SK-N-SH (cell line): ENCODE measurements at regions not wholly inside any gene's neighbourhood (a gene's known extent, or its start where the extent isn't known, plus 50 kb on each side); places are given as distances from the start of the nearest gene placed in this dataset.

Experiments used
- CTCF ChIA-PET: fragments of 300-600, 350-600 bp; formaldehyde crosslinking; extraction: SDS; loops from one replicate; lab custom pipeline; 2021; lab: Yijun Ruan, JAX
- POLR2A ChIA-PET: fragments of 350-600 bp; sonication (Branson Sonifier 250); formaldehyde crosslinking; extraction: SDS; loops from one replicate; lab custom pipeline; 2020; ENCODE audit warnings: antibody characterized with exemption, inconsistent platforms; lab: Yijun Ruan, JAX
- DNase-seq: peaks from one replicate; pipeline ENCODE4 v3.0.0; 2012
- H2AFZ ChIP-seq: fragments of 200-600 bp; sonication (generic); 2 replicates; pipeline ENCODE4 v1.8.1; 2016; ENCODE audit warnings: antibody characterized with exemption, mild to moderate bottlenecking, low read depth
- H3F3A ChIP-seq: fragments of 200-600 bp; sonication (generic); replicated peaks from 2 replicates; pipeline ENCODE3; 2016; ENCODE audit warnings: antibody characterized with exemption, mild to moderate bottlenecking; ENCODE audit not compliant: insufficient read depth
- H3K27ac ChIP-seq, 2 experiments: fragments of 200-500 bp in 1 of 2; fragments of 200-600 bp in 1 of 2; sonication (Bioruptor generic) in 1 of 2; sonication (generic), shearing (Covaris generic) in 1 of 2; 2 replicates each; pipeline versions ENCODE4 v1.5.1 to v1.6.1; 2014 to 2016; ENCODE audit warnings: low read depth in 2 of 2, inconsistent platforms in 1 of 2, low read length in 1 of 2, mild to moderate bottlenecking in 1 of 2, mixed read lengths in 1 of 2
- H3K27me3 ChIP-seq: fragments of 200-600 bp; sonication (generic), shearing (Covaris generic); 2 replicates; pipeline ENCODE4 v1.6.1; 2016; ENCODE audit warnings: mixed run types; ENCODE audit not compliant: insufficient read depth
- H3K36me3 ChIP-seq, 2 experiments: fragments of 200-500 bp in 1 of 2; fragments of 200-600 bp in 1 of 2; sonication (Bioruptor generic) in 1 of 2; sonication (generic) in 1 of 2; replicated peaks in 1 of 2; 2 replicates each; pipeline versions ENCODE3 to v1.5.1; 2014 to 2016; ENCODE audit warnings: low read length in 1 of 2, mild to moderate bottlenecking in 1 of 2; ENCODE audit not compliant: insufficient read depth in 2 of 2, control insufficient read depth in 1 of 2
- H3K4me1 ChIP-seq, 2 experiments: fragments of 200-500 bp in 1 of 2; fragments of 200-600 bp in 1 of 2; sonication (Bioruptor generic) in 1 of 2; sonication (generic), shearing (Covaris generic) in 1 of 2; 2 replicates each; pipeline versions ENCODE4 v1.5.1 to v1.6.1; 2014 to 2016; ENCODE audit warnings: low read depth in 1 of 2, low read length in 1 of 2, mixed run types in 1 of 2; ENCODE audit not compliant: insufficient read depth in 2 of 2, control insufficient read depth in 1 of 2
- H3K4me2 ChIP-seq: fragments of 200-600 bp; sonication (generic), shearing (Covaris generic); 2 replicates; pipeline ENCODE4 v1.6.1; 2017; ENCODE audit warnings: mixed run types
- H3K4me3 ChIP-seq, 2 experiments: fragments of 200-500 bp in 1 of 2; fragments of 200-600 bp in 1 of 2; sonication (Bioruptor generic) in 1 of 2; sonication (generic), shearing (Covaris generic) in 1 of 2; 2 replicates each; pipeline versions ENCODE4 v1.5.1 to v1.8.1; 2014 to 2016; ENCODE audit warnings: low read depth in 2 of 2, inconsistent platforms in 1 of 2, low read length in 1 of 2, mild to moderate bottlenecking in 1 of 2, mixed read lengths in 1 of 2, moderate library complexity in 1 of 2
- H3K79me2 ChIP-seq: fragments of 200-600 bp; sonication (generic); 2 replicates; pipeline ENCODE4 v1.8.1; 2017; ENCODE audit warnings: mild to moderate bottlenecking; ENCODE audit not compliant: insufficient read depth
- H3K9ac ChIP-seq: fragments of 200-600 bp; sonication (generic); 2 replicates; pipeline ENCODE4 v1.6.1; 2017; ENCODE audit warnings: mixed run types
- H3K9me2 ChIP-seq: fragments of 200-600 bp; sonication (generic); 2 replicates; pipeline ENCODE4 v1.6.1; 2017; ENCODE audit warnings: mixed run types
- H3K9me3 ChIP-seq: fragments of 200-600 bp; sonication (generic); 2 replicates; pipeline ENCODE4 v1.6.1; 2017; ENCODE audit warnings: mixed run types, mild to moderate bottlenecking, moderate library complexity
- H4K20me1 ChIP-seq: fragments of 200-600 bp; sonication (generic); 2 replicates; pipeline ENCODE4 v1.6.1; 2017; ENCODE audit warnings: mild to moderate bottlenecking, mixed run types; ENCODE audit not compliant: insufficient read depth
- CHD2 ChIP-seq: fragments of 150-350 bp; IDR thresholded peaks from 2 replicates; pipeline ENCODE4 v1.6.1; 2018; ENCODE audit warnings: low read length; ENCODE audit not compliant: partially characterized antibody
- EZH2phosphoT487 ChIP-seq: fragments of 200-600 bp; sonication (generic); IDR thresholded peaks from 2 replicates; pipeline ENCODE4 v1.6.1; 2017; ENCODE audit warnings: low read depth, mixed run types, mild to moderate bottlenecking, antibody characterized with exemption, moderate library complexity, borderline replicate concordance
- FOSL2 ChIP-seq: IDR thresholded peaks from 2 replicates; pipeline ENCODE4 v1.4.0; 2012; ENCODE audit warnings: low read depth, mild to moderate bottlenecking, moderate library complexity, borderline replicate concordance
- FOXJ3 ChIP-seq: sonication (generic); formaldehyde crosslinking; IDR thresholded peaks from 2 replicates; pipeline ENCODE4 v1.5.1; 2020; ENCODE audit warnings: mild to moderate bottlenecking, missing genetic modification reagents
- GABPA ChIP-seq: IDR thresholded peaks from 2 replicates; pipeline ENCODE4 v1.4.0; 2012; ENCODE audit warnings: low read depth, mild to moderate bottlenecking
- GATA2 ChIP-seq: sonication (generic); formaldehyde crosslinking; IDR thresholded peaks from 2 replicates; pipeline ENCODE4 v1.5.0; 2020; ENCODE audit warnings: mild to moderate bottlenecking, missing genetic modification reagents
- JUND ChIP-seq: IDR thresholded peaks from 2 replicates; pipeline ENCODE4 v1.4.0; 2012
- RAD21 ChIP-seq: IDR thresholded peaks from 2 replicates; pipeline ENCODE4 v1.6.1; 2012; ENCODE audit warnings: mild to moderate bottlenecking, low read length
- RCOR1 ChIP-seq: fragments of 150-350 bp; IDR thresholded peaks from 2 replicates; pipeline ENCODE4 v1.6.1; 2017; ENCODE audit warnings: antibody characterized with exemption, low read length
- RFX5 ChIP-seq: IDR thresholded peaks from 2 replicates; pipeline ENCODE4 v1.6.1; 2012; ENCODE audit warnings: mild to moderate bottlenecking, improper control_type of control experiment, low read length
- SIN3A ChIP-seq: IDR thresholded peaks from 2 replicates; pipeline ENCODE4 v1.6.1; 2012; ENCODE audit warnings: low read depth, mild to moderate bottlenecking, low read length, moderate library complexity, borderline replicate concordance
- SMC3 ChIP-seq: IDR thresholded peaks from 2 replicates; pipeline ENCODE4 v1.6.1; 2012; ENCODE audit warnings: low read depth, low read length, improper control_type of control experiment
- TEAD4 ChIP-seq: IDR thresholded peaks from 2 replicates; pipeline ENCODE4 v1.4.0; 2012; ENCODE audit warnings: mild to moderate bottlenecking, borderline replicate concordance; ENCODE audit not compliant: insufficient read depth
- WGBS: methylation state at CpG from one replicate; pipeline ENCODE4 v1.1.6; 2017; ENCODE audit warnings: low lambda C conversion rate; 5-methylcytosine and 5-hydroxymethylcytosine counted together
- TF ChIP-seq, protein P1 (sequence below): fragments of 150-350 bp; IDR thresholded peaks from 2 replicates; pipeline ENCODE4 v1.6.1; 2016; ENCODE audit warnings: mild to moderate bottlenecking, low read depth, low read length
- TF ChIP-seq, protein P2 (sequence below): IDR thresholded peaks from 2 replicates; pipeline ENCODE4 v1.4.0; 2012; ENCODE audit warnings: low read depth, borderline replicate concordance
- TF ChIP-seq, protein P3 (sequence below): fragments of 200-600 bp; sonication (generic); IDR thresholded peaks from 2 replicates; pipeline ENCODE4 v1.6.1; 2017; ENCODE audit warnings: antibody characterized with exemption, mild to moderate bottlenecking, moderate library complexity
- TF ChIP-seq, protein P4 (sequence below): IDR thresholded peaks from 2 replicates; pipeline ENCODE4; 2012

DNA sequence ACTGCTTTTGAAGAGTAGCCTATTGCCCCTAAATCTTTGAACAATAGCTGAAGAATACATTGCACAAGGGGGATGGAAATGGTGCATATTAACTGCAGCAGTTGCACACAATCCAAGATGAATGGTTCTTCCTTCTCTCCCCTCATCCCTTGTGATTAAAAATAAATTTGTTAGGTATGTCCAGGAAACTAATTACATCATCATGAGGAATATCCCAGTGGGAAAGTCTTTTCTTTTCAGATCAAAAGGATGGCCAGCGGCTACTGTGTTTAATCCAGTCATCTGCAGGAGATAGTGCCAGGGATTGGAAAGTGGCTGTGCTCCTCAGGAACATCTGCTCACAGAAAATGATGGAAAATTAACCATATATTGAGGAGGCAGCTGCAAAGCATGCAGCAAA lies 508.4 kb upstream of the SEMA6A start:
- CTCF ChIA-PET = no interaction called here
- WGBS = 33% methylated on average over 1 of the region's 1 CpG

DNA sequence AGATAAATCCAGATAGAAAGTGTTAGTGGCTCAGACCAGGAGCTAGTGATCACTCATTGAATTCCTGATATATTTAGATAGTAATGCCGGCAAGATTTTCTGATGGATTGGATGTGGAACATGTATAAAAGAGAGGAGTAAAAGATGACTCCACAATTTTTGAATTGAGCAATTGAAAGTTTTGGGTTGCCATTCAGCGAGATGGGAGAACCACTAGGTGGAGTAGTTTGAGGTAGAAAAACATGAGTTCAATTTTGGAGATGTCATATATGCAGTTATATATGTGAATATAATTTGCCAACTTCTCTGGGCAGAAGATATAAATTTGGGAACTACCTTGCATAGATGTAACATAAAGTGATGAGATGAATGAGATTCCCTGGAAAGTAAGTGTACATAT lies 502.5 kb upstream of the SEMA6A start:
- WGBS = 36% methylated on average over 2 of the region's 2 CpGs
- H2AFZ ChIP-seq = no peak overlapping the region
- H3K9me2 ChIP-seq = no peaks in the 10 kb centered on the region
- H3K9ac ChIP-seq = no peak overlapping the region
- H3K27me3 ChIP-seq = no peaks in the 10 kb centered on the region
- no peaks in the 10 kb centered on the region for H3F3A ChIP-seq
- CTCF ChIA-PET = no interaction called here
- H3K4me3 ChIP-seq = peak overlapping the region in 1 of 2 experiments; percentile 13; a peak in 1 of 4 replicates
- H3K36me3 ChIP-seq = no peaks in the 10 kb centered on the region
- H3K9me3 ChIP-seq = no peaks in the 10 kb centered on the region
- no peaks in the 10 kb centered on the region for H3K4me1 ChIP-seq
- no peaks in the 10 kb centered on the region for H4K20me1 ChIP-seq
- no peak overlapping the region for H3K4me2 ChIP-seq
- POLR2A ChIA-PET = no interaction called here
- no peaks in the 10 kb centered on the region for H3K79me2 ChIP-seq
- DNase-seq = no peak
- H3K27ac ChIP-seq = no peak overlapping the region
- no peak for TF ChIP-seq EZH2phosphoT487
- TF ChIP-seq RAD21 = peak; percentile 40
- TF ChIP-seq, protein P1, sequence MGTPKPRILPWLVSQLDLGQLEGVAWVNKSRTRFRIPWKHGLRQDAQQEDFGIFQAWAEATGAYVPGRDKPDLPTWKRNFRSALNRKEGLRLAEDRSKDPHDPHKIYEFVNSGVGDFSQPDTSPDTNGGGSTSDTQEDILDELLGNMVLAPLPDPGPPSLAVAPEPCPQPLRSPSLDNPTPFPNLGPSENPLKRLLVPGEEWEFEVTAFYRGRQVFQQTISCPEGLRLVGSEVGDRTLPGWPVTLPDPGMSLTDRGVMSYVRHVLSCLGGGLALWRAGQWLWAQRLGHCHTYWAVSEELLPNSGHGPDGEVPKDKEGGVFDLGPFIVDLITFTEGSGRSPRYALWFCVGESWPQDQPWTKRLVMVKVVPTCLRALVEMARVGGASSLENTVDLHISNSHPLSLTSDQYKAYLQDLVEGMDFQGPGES = no peak
- no peak for TF ChIP-seq RFX5
- TF ChIP-seq, protein P2, sequence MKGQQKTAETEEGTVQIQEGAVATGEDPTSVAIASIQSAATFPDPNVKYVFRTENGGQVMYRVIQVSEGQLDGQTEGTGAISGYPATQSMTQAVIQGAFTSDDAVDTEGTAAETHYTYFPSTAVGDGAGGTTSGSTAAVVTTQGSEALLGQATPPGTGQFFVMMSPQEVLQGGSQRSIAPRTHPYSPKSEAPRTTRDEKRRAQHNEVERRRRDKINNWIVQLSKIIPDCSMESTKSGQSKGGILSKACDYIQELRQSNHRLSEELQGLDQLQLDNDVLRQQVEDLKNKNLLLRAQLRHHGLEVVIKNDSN = no peak
- no peak for TF ChIP-seq GABPA
- no peak for TF ChIP-seq TEAD4
- TF ChIP-seq JUND = no peak
- TF ChIP-seq, protein P3, sequence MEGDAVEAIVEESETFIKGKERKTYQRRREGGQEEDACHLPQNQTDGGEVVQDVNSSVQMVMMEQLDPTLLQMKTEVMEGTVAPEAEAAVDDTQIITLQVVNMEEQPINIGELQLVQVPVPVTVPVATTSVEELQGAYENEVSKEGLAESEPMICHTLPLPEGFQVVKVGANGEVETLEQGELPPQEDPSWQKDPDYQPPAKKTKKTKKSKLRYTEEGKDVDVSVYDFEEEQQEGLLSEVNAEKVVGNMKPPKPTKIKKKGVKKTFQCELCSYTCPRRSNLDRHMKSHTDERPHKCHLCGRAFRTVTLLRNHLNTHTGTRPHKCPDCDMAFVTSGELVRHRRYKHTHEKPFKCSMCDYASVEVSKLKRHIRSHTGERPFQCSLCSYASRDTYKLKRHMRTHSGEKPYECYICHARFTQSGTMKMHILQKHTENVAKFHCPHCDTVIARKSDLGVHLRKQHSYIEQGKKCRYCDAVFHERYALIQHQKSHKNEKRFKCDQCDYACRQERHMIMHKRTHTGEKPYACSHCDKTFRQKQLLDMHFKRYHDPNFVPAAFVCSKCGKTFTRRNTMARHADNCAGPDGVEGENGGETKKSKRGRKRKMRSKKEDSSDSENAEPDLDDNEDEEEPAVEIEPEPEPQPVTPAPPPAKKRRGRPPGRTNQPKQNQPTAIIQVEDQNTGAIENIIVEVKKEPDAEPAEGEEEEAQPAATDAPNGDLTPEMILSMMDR = peak; percentile 29
- no peak for TF ChIP-seq RCOR1
- no peak for TF ChIP-seq CHD2
- TF ChIP-seq GATA2 (CRISPR knock-in tag) = no peak
- no peak for TF ChIP-seq SIN3A
- no peak for TF ChIP-seq FOXJ3 (CRISPR knock-in tag)

More for the DNA sequence above, 508.4 kb upstream of the SEMA6A start:
- Histone ChIP-seq H3K27ac (no peak overlapping the region), H3K27me3 (no peaks in the 10 kb centered on the region), H3K9me2 (no peaks in the 10 kb centered on the region), H3K4me2 (no peak overlapping the region), H3F3A (no peaks in the 10 kb centered on the region), H4K20me1 (no peaks in the 10 kb centered on the region), H3K79me2 (no peaks in the 10 kb centered on the region), H3K9me3 (no peaks in the 10 kb centered on the region), H3K4me1 (peaks cover 0 to 4% of the 10 kb centered on the region in 2 experiments; a peak in 1 of 4 replicates), H3K4me3 (no peak overlapping the region), H2AFZ (no peak overlapping the region)
- POLR2A ChIA-PET = no interaction called here
- DNase-seq = no peak
- TF ChIP-seq JUND (no peak), FOSL2 (no peak), SMC3 (no peak), EZH2phosphoT487 (no peak)
- TF ChIP-seq, protein P3 = no peak
- TF ChIP-seq, protein P4, sequence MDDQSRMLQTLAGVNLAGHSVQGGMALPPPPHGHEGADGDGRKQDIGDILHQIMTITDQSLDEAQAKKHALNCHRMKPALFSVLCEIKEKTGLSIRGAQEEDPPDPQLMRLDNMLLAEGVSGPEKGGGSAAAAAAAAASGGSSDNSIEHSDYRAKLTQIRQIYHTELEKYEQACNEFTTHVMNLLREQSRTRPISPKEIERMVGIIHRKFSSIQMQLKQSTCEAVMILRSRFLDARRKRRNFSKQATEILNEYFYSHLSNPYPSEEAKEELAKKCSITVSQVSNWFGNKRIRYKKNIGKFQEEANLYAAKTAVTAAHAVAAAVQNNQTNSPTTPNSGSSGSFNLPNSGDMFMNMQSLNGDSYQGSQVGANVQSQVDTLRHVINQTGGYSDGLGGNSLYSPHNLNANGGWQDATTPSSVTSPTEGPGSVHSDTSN = no peak
- TF ChIP-seq, all 33 proteins: peak for 0
- Histone ChIP-seq H3K36me3 (no peaks in the 10 kb centered on the region), H3K9ac (no peak overlapping the region)
